ENCODE measurements at regions not wholly inside any gene's neighbourhood (a gene's known extent, or its start where the extent isn't known, plus 50 kb on each side); places are given as distances from the start of the nearest gene placed in this dataset.
A peak's percentile ranks its signal among the peaks of the same experiment; 100 is the strongest.
"Not testable (repeated sequence)": the region's sequence is repeated elsewhere in the genome, so short reads cannot be mapped to it uniquely, and the experiment has no call there.

DNA sequence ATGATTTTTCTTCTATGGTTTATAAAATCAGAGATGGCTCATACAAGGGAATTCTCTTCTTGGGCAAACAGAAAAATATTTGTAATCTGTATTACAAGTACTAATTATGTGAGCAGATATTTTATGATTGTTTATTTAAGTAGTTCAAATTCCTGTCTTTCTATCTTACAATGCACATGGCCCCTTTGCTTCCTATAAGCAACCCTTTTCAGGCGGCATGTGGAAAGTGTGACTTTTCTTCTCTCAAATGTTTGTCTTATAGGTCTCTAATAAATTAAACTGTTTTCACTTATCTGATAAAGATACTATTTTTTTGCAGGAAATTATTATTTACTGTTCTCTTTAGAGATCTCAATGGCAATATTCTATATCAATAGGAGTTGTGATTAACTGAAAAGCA is 259.3 kb upstream of the MAGEB18 start:
- 0 to 76% (median 36%) methylated on average over 1 of the region's 1 CpG for WGBS, 5 donors
- no peak overlapping the region for H3K27ac ChIP-seq
- H3K4me3 ChIP-seq, result no peak overlapping the region
- no peak for DNase-seq
- intact Hi-C loops (cut with DNase I; ENCODE audit: low total_unique reads), result no loop called here
- H3K4me1 ChIP-seq, result no peaks in the 10 kb centered on the region
- no peaks in the 10 kb centered on the region for H3K36me3 ChIP-seq
- H3K9me3 ChIP-seq, result no peaks in the 10 kb centered on the region
- TF ChIP-seq EP300 (IDR thresholded peaks at IDR 0.05) (no peak), POLR2AphosphoS5 (IDR thresholded peaks at IDR 0.05) (no peak), POLR2A (IDR thresholded peaks at IDR 0.05) (no peak)
- TF ChIP-seq, protein P1, sequence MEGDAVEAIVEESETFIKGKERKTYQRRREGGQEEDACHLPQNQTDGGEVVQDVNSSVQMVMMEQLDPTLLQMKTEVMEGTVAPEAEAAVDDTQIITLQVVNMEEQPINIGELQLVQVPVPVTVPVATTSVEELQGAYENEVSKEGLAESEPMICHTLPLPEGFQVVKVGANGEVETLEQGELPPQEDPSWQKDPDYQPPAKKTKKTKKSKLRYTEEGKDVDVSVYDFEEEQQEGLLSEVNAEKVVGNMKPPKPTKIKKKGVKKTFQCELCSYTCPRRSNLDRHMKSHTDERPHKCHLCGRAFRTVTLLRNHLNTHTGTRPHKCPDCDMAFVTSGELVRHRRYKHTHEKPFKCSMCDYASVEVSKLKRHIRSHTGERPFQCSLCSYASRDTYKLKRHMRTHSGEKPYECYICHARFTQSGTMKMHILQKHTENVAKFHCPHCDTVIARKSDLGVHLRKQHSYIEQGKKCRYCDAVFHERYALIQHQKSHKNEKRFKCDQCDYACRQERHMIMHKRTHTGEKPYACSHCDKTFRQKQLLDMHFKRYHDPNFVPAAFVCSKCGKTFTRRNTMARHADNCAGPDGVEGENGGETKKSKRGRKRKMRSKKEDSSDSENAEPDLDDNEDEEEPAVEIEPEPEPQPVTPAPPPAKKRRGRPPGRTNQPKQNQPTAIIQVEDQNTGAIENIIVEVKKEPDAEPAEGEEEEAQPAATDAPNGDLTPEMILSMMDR (IDR thresholded peaks at IDR 0.05), result no peak
- H3K27me3 ChIP-seq, result no peaks in the 10 kb centered on the region

DNA sequence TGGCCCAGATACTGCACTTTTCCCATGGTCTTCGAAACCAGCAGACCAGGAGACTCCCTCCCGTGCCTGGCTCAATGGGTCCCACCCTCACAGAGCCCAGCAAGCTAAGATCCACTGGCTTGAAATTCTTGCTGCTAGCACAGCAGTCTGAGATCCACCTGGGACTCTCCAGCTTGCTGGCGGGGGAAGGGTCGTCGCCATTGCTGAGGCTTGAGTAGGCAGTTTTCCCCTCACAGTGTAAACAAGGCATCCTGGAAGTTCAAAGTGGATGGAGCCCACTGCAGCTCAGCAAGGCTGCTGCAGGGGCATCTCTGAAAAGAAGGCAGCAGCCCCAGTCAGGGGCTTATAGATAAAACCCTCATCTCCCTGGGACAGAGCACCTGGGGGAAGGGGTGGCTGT is 255.6 kb upstream of the MAGEB18 start:
- H3K27ac ChIP-seq; H3K27me3 ChIP-seq; H3K9me3 ChIP-seq; intact Hi-C loops (cut with DNase I; ENCODE audit: low total_unique reads); H3K36me3 ChIP-seq; H3K4me3 ChIP-seq; DNase-seq; H3K4me1 ChIP-seq: not testable (repeated sequence)
- 49 to 70% (median 55%) methylated on average over 2 to 5 of the region's 5 CpGs; no CpG with 5 or more reads in 1 of the 5 donors for WGBS, 5 donors

DNA sequence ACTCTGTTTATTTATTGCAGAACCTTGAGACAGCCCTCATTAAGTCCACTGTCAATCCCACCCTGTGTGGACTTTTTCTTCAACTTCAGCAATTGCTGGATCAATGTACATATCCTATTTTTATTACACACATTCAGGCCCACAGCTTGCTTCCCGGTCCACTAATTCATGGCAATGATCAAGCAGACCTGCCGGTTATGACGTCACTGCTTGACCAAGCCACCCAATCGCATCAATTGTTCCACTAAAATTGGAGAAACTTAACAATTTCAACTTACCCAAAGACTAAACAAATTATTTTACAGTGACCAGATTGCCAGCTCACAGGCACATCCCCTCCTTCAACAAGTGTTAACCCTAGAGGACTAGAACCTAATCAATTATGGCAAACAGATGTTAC is 240.4 kb upstream of the MAGEB18 start:
- H3K4me1 ChIP-seq, result no peaks in the 10 kb centered on the region
- no peaks in the 10 kb centered on the region for H3K36me3 ChIP-seq

DNA sequence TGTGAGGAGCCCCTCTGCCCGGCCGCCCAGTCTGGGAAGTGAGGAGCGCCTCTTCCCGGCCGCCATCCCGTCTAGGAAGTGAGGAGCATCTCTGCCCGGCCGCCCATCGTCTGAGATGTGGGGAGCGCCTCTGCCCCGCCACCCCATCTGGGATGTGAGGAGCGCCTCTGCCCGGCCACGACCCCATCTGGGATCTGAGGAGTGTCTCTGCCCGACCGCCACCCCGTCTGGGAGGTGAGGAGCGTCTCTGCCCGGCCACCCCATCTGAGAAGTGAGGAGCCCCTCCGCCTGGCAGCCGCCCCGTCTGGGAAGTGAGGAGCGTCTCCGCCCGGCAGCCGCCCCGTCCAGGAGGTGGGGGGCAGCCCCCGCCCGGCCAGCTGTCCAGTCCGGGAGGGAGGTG is 232.4 kb upstream of the MAGEB18 start:
- intact Hi-C loops (cut with DNase I; ENCODE audit: low total_unique reads); H3K27me3 ChIP-seq; DNase-seq; H3K9me3 ChIP-seq; H3K4me3 ChIP-seq; H3K4me1 ChIP-seq; H3K36me3 ChIP-seq; H3K27ac ChIP-seq: not testable (repeated sequence)
- 85 to 100% (median 96%) methylated on average over 1 to 8 of the region's 30 CpGs; no CpG with 5 or more reads in 2 of the 5 donors for WGBS, 5 donors

More for the DNA sequence above, 240.4 kb upstream of the MAGEB18 start:
- DNase-seq, result no peak
- intact Hi-C loops (cut with DNase I; ENCODE audit: low total_unique reads), result no loop called here
- WGBS, 5 donors, result 86 to 96% (median 91%) methylated on average over 4 of the region's 4 CpGs
- Histone ChIP-seq H3K9me3 (peaks cover 0 to 6% (median 0%) of the 10 kb centered on the region in 4 donors), H3K4me3 (no peak overlapping the region), H3K27me3 (no peaks in the 10 kb centered on the region), H3K27ac (no peak overlapping the region)
- TF ChIP-seq POLR2A (IDR thresholded peaks at IDR 0.05) (no peak), EP300 (IDR thresholded peaks at IDR 0.05) (no peak), POLR2AphosphoS5 (IDR thresholded peaks at IDR 0.05) (no peak)
- TF ChIP-seq, protein P1 (IDR thresholded peaks at IDR 0.05), result no peak

DNA sequence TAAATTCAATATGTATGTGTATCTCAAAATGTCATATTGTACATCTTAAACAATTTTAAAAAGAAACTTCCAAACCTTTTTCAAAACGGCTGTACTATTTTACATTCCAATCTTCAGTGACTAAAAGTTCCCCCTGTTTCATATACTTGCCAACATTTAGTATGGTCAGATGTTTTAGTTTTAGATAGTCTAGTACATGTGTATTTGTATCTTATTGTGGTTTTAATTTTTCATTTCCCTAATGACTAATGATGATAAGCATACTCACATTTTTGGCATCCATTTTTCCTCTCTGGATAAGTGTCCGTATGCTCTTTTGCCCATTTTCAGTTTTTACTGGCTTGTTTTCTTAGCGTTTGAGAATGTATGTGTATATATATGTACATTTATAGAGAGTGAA is 212.2 kb upstream of the MAGEB18 start:
- no peaks in the 10 kb centered on the region for H3K9me3 ChIP-seq
- no peaks in the 10 kb centered on the region for H3K27me3 ChIP-seq
- no peaks in the 10 kb centered on the region for H3K4me1 ChIP-seq
- peak in 1 of 2 donors; percentile 2 for DNase-seq
- no peak overlapping the region for H3K4me3 ChIP-seq
- H3K36me3 ChIP-seq, result no peaks in the 10 kb centered on the region
- 64 to 85% (median 71%) methylated on average over 3 of the region's 3 CpGs for WGBS, 5 donors
- intact Hi-C loops (cut with DNase I; ENCODE audit: low total_unique reads), result no loop called here
- TF ChIP-seq EP300 (IDR thresholded peaks at IDR 0.05), result no peak
- TF ChIP-seq POLR2A (IDR thresholded peaks at IDR 0.05), result no peak
- TF ChIP-seq POLR2AphosphoS5 (IDR thresholded peaks at IDR 0.05), result no peak
- TF ChIP-seq, protein P1 (IDR thresholded peaks at IDR 0.05), result no peak
- no peak overlapping the region for H3K27ac ChIP-seq

All from stomach (tissue), 8 donors.